K562 (cell line): ENCODE measurements at regions not wholly inside any gene's neighbourhood (a gene's known extent, or its start where the extent isn't known, plus 50 kb on each side); places are given as distances from the start of the nearest gene placed in this dataset.

Experiments used
- EP300 ChIP-seq: IDR thresholded peaks from 2 replicates; pipeline ENCODE4 v1.6.1; 2012; ENCODE audit warnings: low read length, improper control_type of control experiment
- FOXM1 ChIP-seq, 2 experiments: fragments of 450-650 bp in 1 of 2; sonication (generic) in 1 of 2; formaldehyde crosslinking in 1 of 2; IDR thresholded peaks; 2 replicates each; pipeline versions ENCODE4 v1.6.1 to v1.9.0; 2017 to 2022; ENCODE audit warnings: low read depth in 2 of 2, mild to moderate bottlenecking in 2 of 2, missing genetic modification reagents in 1 of 2, moderate library complexity in 1 of 2
- FOXP1 ChIP-seq: sonication (generic); formaldehyde crosslinking; IDR thresholded peaks from 2 replicates; pipeline ENCODE4 v1.8.0; 2022; ENCODE audit warnings: mild to moderate bottlenecking, missing genetic modification reagents
- JUND ChIP-seq, 2 experiments: IDR thresholded peaks; 2 replicates in 1 of 2; 3 replicates in 1 of 2; pipeline ENCODE4 v1.6.1; 2011; ENCODE audit warnings: borderline replicate concordance in 2 of 2, low read depth in 2 of 2, low read length in 2 of 2, improper control_type of control experiment in 1 of 2, missing biosample characterization in 1 of 2, missing genetic modification characterization in 1 of 2, missing genetic modification reagents in 1 of 2
- POLR2G ChIP-seq: fragments of 200-400 bp; formaldehyde crosslinking; IDR thresholded peaks from 2 replicates; pipeline ENCODE4 v1.6.1; 2017; ENCODE audit warnings: low read depth, mild to moderate bottlenecking, antibody characterized with exemption, low read length, moderate library complexity
- TEAD4 ChIP-seq, 2 experiments: sonication (generic) in 1 of 2; formaldehyde crosslinking in 1 of 2; IDR thresholded peaks; 2 replicates each; pipeline versions ENCODE4 v1.6.1 to v1.8.0; 2012 to 2022; ENCODE audit warnings: borderline replicate concordance in 1 of 2, inconsistent platforms in 1 of 2, low read length in 1 of 2, mild to moderate bottlenecking in 1 of 2, missing genetic modification reagents in 1 of 2
- ZBED1 ChIP-seq: IDR thresholded peaks from 2 replicates; pipeline ENCODE4 v1.6.1; 2014
- ZFP1 ChIP-seq: fragments of 450-650 bp; formaldehyde crosslinking; IDR thresholded peaks from 2 replicates; pipeline ENCODE4 v1.4.0; 2020; ENCODE audit warnings: mild to moderate bottlenecking, mixed read lengths
- ZNF830 ChIP-seq: fragments of 250-450 bp; sonication (Bioruptor Pico); IDR thresholded peaks from 2 replicates; pipeline ENCODE4 v1.5.0; 2021; ENCODE audit warnings: mild to moderate bottlenecking
- TF ChIP-seq, protein P1 (sequence below): fragments of 250-450 bp; sonication (Bioruptor Pico); IDR thresholded peaks from 2 replicates; pipeline ENCODE4 v1.5.0; 2022; ENCODE audit warnings: mild to moderate bottlenecking
- TF ChIP-seq, protein P2 (sequence below): fragments of 450-650 bp; IDR thresholded peaks from 2 replicates; pipeline ENCODE4 v1.6.1; 2017; ENCODE audit warnings: mild to moderate bottlenecking, moderate library complexity
- TF ChIP-seq, protein P3 (sequence below): fragments of 250-450 bp; sonication (Bioruptor Pico); IDR thresholded peaks from 2 replicates; pipeline ENCODE4 v1.5.0; 2020; ENCODE audit warnings: mild to moderate bottlenecking
- TF ChIP-seq, protein P4 (sequence below): sonication (generic); formaldehyde crosslinking; IDR thresholded peaks from 2 replicates; pipeline ENCODE4 v1.8.1; 2023; ENCODE audit warnings: mild to moderate bottlenecking, missing genetic modification reagents

DNA sequence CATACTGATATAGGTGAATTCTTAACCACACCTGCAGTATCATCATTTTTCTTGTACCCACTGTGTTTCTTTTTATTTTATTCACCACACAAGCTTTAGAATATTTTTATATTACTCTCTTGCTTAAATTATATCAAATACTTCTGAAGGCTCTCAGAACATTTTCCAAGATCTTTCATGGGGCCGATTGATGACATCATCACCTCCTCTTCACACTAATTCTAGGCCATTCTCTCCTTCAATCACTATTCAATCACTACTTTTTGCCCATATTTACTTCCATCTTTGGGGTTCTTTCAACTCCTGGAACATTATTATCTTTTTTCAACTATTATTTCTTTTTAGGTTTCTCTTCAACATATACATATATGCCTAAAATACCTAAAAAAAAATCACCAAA is 1438.8 kb upstream of the ALCAM start:
- TF ChIP-seq, protein P1, sequence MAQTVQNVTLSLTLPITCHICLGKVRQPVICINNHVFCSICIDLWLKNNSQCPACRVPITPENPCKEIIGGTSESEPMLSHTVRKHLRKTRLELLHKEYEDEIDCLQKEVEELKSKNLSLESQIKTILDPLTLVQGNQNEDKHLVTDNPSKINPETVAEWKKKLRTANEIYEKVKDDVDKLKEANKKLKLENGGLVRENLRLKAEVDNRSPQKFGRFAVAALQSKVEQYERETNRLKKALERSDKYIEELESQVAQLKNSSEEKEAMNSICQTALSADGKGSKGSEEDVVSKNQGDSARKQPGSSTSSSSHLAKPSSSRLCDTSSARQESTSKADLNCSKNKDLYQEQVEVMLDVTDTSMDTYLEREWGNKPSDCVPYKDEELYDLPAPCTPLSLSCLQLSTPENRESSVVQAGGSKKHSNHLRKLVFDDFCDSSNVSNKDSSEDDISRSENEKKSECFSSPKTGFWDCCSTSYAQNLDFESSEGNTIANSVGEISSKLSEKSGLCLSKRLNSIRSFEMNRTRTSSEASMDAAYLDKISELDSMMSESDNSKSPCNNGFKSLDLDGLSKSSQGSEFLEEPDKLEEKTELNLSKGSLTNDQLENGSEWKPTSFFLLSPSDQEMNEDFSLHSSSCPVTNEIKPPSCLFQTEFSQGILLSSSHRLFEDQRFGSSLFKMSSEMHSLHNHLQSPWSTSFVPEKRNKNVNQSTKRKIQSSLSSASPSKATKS (CRISPR knock-in tag), result no peak
- TF ChIP-seq FOXP1 (CRISPR knock-in tag) (no peak), ZNF830 (CRISPR knock-in tag) (no peak), POLR2G (no peak), FOXM1 (IDR thresholded peaks at IDR 0.05; ENCODE audit: low read depth) (no peak), FOXM1 (CRISPR knock-in tag; IDR thresholded peaks at IDR 0.05; ENCODE audit: low read depth) (no peak), ZFP1 (CRISPR knock-in tag) (no peak), JUND (IDR thresholded peaks at IDR 0.05; ENCODE audit: borderline replicate concordance, low read depth, low read length) (no peak), JUND (tag; IDR thresholded peaks at IDR 0.05; ENCODE audit: borderline replicate concordance, low read depth, low read length) (no peak), ZBED1 (no peak), TEAD4 (IDR thresholded peaks at IDR 0.05; ENCODE audit: low read length) (no peak), TEAD4 (CRISPR knock-in tag; IDR thresholded peaks at IDR 0.05; ENCODE audit: borderline replicate concordance) (no peak), EP300 (no peak)
- TF ChIP-seq, protein P2, sequence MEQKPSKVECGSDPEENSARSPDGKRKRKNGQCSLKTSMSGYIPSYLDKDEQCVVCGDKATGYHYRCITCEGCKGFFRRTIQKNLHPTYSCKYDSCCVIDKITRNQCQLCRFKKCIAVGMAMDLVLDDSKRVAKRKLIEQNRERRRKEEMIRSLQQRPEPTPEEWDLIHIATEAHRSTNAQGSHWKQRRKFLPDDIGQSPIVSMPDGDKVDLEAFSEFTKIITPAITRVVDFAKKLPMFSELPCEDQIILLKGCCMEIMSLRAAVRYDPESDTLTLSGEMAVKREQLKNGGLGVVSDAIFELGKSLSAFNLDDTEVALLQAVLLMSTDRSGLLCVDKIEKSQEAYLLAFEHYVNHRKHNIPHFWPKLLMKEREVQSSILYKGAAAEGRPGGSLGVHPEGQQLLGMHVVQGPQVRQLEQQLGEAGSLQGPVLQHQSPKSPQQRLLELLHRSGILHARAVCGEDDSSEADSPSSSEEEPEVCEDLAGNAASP, result no peak
- TF ChIP-seq, protein P3, sequence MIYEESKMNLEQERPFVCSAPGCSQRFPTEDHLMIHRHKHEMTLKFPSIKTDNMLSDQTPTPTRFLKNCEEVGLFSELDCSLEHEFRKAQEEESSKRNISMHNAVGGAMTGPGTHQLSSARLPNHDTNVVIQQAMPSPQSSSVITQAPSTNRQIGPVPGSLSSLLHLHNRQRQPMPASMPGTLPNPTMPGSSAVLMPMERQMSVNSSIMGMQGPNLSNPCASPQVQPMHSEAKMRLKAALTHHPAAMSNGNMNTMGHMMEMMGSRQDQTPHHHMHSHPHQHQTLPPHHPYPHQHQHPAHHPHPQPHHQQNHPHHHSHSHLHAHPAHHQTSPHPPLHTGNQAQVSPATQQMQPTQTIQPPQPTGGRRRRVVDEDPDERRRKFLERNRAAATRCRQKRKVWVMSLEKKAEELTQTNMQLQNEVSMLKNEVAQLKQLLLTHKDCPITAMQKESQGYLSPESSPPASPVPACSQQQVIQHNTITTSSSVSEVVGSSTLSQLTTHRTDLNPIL (CRISPR knock-in tag), result no peak
- TF ChIP-seq, protein P4, sequence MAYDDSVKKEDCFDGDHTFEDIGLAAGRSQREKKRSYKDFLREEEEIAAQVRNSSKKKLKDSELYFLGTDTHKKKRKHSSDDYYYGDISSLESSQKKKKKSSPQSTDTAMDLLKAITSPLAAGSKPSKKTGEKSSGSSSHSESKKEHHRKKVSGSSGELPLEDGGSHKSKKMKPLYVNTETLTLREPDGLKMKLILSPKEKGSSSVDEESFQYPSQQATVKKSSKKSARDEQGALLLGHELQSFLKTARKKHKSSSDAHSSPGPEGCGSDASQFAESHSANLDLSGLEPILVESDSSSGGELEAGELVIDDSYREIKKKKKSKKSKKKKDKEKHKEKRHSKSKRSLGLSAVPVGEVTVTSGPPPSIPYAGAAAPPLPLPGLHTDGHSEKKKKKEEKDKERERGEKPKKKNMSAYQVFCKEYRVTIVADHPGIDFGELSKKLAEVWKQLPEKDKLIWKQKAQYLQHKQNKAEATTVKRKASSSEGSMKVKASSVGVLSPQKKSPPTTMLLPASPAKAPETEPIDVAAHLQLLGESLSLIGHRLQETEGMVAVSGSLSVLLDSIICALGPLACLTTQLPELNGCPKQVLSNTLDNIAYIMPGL (CRISPR knock-in tag), result no peak
